Endothelial cell of umbilical vein (primary cell): ENCODE measurements at regions not wholly inside any gene's neighbourhood (a gene's known extent, or its start where the extent isn't known, plus 50 kb on each side); places are given as distances from the start of the nearest gene placed in this dataset.

Experiments
- EZH2 ChIP-seq: IDR thresholded peaks from 2 replicates; pipeline ENCODE4 v1.6.1; 2012; ENCODE audit warnings: borderline replicate concordance, low read depth, mild to moderate bottlenecking, moderate library complexity, low read length, inconsistent platforms; ENCODE audit not compliant: severe bottlenecking
- GATA2 ChIP-seq: IDR thresholded peaks from 2 replicates; pipeline ENCODE4 v1.7.0; 2011; ENCODE audit warnings: low read depth, mild to moderate bottlenecking, moderate library complexity, mixed read lengths, low read length; ENCODE audit not compliant: insufficient read length, insufficient read depth
- JUN ChIP-seq: IDR thresholded peaks from 2 replicates; pipeline ENCODE4 v1.6.1; 2011; ENCODE audit warnings: borderline replicate concordance, low read depth; ENCODE audit not compliant: insufficient read length, insufficient read depth
- MYC ChIP-seq: IDR thresholded peaks from one replicate; pipeline ENCODE4 v1.6.1; 2011; ENCODE audit warnings: mild to moderate bottlenecking, low read depth, low read length
- POLR2A ChIP-seq: IDR thresholded peaks from 2 replicates; pipeline ENCODE4 v1.6.1; 2012; ENCODE audit warnings: low read depth, mild to moderate bottlenecking, control low read depth, low read length
- POLR2AphosphoS5 ChIP-seq: IDR thresholded peaks from 2 replicates; pipeline ENCODE4 v1.6.1; 2012; ENCODE audit warnings: low read depth, mild to moderate bottlenecking, control low read depth, low read length, moderate library complexity; ENCODE audit not compliant: insufficient read depth
- TF ChIP-seq, protein P1 (sequence below): IDR thresholded peaks from 2 replicates; pipeline ENCODE4 v1.6.1; 2011; ENCODE audit not compliant: insufficient read depth, insufficient read length
- TF ChIP-seq, protein P2 (sequence below), 2 donors: IDR thresholded peaks; 1 replicate in 1 of 2; 2 replicates in 1 of 2; pipeline ENCODE4 v1.5.1; 2011; ENCODE audit warnings: low read length in 2 of 2, mild to moderate bottlenecking in 2 of 2, moderate library complexity in 2 of 2, control low read depth in 1 of 2, inconsistent platforms in 1 of 2, low read depth in 1 of 2; ENCODE audit not compliant: insufficient read depth in 1 of 2; ENCODE audit errors: extremely low read depth in 1 of 2

- TF ChIP-seq, protein P1, sequence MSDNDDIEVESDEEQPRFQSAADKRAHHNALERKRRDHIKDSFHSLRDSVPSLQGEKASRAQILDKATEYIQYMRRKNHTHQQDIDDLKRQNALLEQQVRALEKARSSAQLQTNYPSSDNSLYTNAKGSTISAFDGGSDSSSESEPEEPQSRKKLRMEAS = no peak
- TF ChIP-seq, protein P2, sequence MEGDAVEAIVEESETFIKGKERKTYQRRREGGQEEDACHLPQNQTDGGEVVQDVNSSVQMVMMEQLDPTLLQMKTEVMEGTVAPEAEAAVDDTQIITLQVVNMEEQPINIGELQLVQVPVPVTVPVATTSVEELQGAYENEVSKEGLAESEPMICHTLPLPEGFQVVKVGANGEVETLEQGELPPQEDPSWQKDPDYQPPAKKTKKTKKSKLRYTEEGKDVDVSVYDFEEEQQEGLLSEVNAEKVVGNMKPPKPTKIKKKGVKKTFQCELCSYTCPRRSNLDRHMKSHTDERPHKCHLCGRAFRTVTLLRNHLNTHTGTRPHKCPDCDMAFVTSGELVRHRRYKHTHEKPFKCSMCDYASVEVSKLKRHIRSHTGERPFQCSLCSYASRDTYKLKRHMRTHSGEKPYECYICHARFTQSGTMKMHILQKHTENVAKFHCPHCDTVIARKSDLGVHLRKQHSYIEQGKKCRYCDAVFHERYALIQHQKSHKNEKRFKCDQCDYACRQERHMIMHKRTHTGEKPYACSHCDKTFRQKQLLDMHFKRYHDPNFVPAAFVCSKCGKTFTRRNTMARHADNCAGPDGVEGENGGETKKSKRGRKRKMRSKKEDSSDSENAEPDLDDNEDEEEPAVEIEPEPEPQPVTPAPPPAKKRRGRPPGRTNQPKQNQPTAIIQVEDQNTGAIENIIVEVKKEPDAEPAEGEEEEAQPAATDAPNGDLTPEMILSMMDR (IDR thresholded peaks at IDR 0.05; ENCODE audit: extremely low read depth in 1 of 2, insufficient read depth in 1 of 2, low read depth in 1 of 2, low read length in 2 of 2) = no peak
- no peak for TF ChIP-seq MYC
- no peak for TF ChIP-seq POLR2AphosphoS5
- TF ChIP-seq POLR2A = no peak
- no peak for TF ChIP-seq GATA2
- no peak for TF ChIP-seq EZH2
- no peak for TF ChIP-seq JUN
Observed at GRCh38 chr4:56255820-56256219, 131.5 kb downstream of the AASDH start.
